Neural progenitor cell (in vitro differentiated cells): ENCODE measurements at regions not wholly inside any gene's neighbourhood (a gene's known extent, or its start where the extent isn't known, plus 50 kb on each side); places are given as distances from the start of the nearest gene placed in this dataset.
A peak's percentile ranks its signal among the peaks of the same experiment; 100 is the strongest.

Experiments used
- DNase-seq: peaks from one replicate; pipeline ENCODE4 v3.0.0-alpha.2; 2016; ENCODE audit warnings: low spot score
- H2AFZ ChIP-seq: fragments of 200-600 bp; sonication (generic); replicated peaks from 2 replicates; pipeline ENCODE4 v1.6.1; 2016; ENCODE audit warnings: antibody characterized with exemption
- H3F3A ChIP-seq: fragments of 200-600 bp; sonication (generic); 2 replicates; pipeline ENCODE4 v1.6.1; 2016; ENCODE audit warnings: antibody characterized with exemption, low read depth
- H3K27ac ChIP-seq: fragments of 200-600 bp; sonication (generic); 2 replicates; pipeline ENCODE4 v1.5.1; 2016; ENCODE audit warnings: mild to moderate bottlenecking
- H3K27me3 ChIP-seq: fragments of 200-600 bp; sonication (generic); 2 replicates; pipeline ENCODE4 v1.6.1; 2016; ENCODE audit warnings: mild to moderate bottlenecking, moderate library complexity
- H3K36me3 ChIP-seq: fragments of 200-600 bp; sonication (generic); 2 replicates; pipeline ENCODE4 v1.5.1; 2016
- H3K4me1 ChIP-seq: fragments of 200-600 bp; sonication (generic); 2 replicates; pipeline ENCODE4 v1.6.1; 2016; ENCODE audit warnings: mixed run types
- H3K4me2 ChIP-seq: fragments of 200-600 bp; sonication (generic); 2 replicates; pipeline ENCODE4 v1.6.1; 2016
- H3K4me3 ChIP-seq: fragments of 200-600 bp; sonication (generic); 2 replicates; pipeline ENCODE4 v1.5.1; 2016
- H3K79me2 ChIP-seq: fragments of 200-600 bp; sonication (generic); 2 replicates; pipeline ENCODE4 v1.6.1; 2016; ENCODE audit warnings: low read depth
- H3K9ac ChIP-seq: fragments of 200-600 bp; sonication (generic); 2 replicates; pipeline ENCODE4 v1.6.1; 2016
- H3K9me3 ChIP-seq: fragments of 200-600 bp; sonication (generic); 2 replicates; pipeline ENCODE4 v1.5.1; 2016; ENCODE audit warnings: low read depth
- H4K20me1 ChIP-seq: fragments of 200-600 bp; sonication (generic); 2 replicates; pipeline ENCODE4 v1.6.1; 2016; ENCODE audit warnings: low read depth
- H3K27ac Mint-ChIP-seq: 3 replicates; pipeline ENCODE4 v1.8.0; 2021; ENCODE audit warnings: mixed read lengths
- H3K27me3 Mint-ChIP-seq: 2 replicates; pipeline ENCODE4 v1.8.0; 2022; ENCODE audit warnings: low read depth, mild to moderate bottlenecking, inconsistent platforms, moderate library complexity, mixed read lengths; ENCODE audit not compliant: insufficient read depth
- H3K36me3 Mint-ChIP-seq: 3 replicates; pipeline ENCODE4 v1.8.0; 2021; ENCODE audit warnings: mixed read lengths
- H3K4me1 Mint-ChIP-seq: 3 replicates; pipeline ENCODE4 v1.8.0; 2021; ENCODE audit warnings: mixed read lengths
- H3K4me3 Mint-ChIP-seq: 3 replicates; pipeline ENCODE4 v1.8.0; 2021; ENCODE audit warnings: mild to moderate bottlenecking, moderate library complexity, mixed read lengths
- H3K9me3 Mint-ChIP-seq: 3 replicates; pipeline ENCODE4 v1.8.0; 2020; ENCODE audit warnings: mixed read lengths
- CTCF ChIP-seq: fragments of 200-600 bp; sonication (generic); IDR thresholded peaks from 2 replicates; pipeline ENCODE4 v1.5.1; 2017; ENCODE audit warnings: antibody characterized with exemption, mild to moderate bottlenecking
- EZH2 ChIP-seq: fragments of 200-600 bp; sonication (generic); IDR thresholded peaks from 2 replicates; pipeline ENCODE4 v1.6.1; 2017; ENCODE audit warnings: antibody characterized with exemption, mild to moderate bottlenecking, moderate library complexity
- EZH2phosphoT487 ChIP-seq: fragments of 200-600 bp; sonication (generic); IDR thresholded peaks from 2 replicates; pipeline ENCODE4 v1.6.1; 2017; ENCODE audit warnings: antibody characterized with exemption

GRCh38 chr3:25229586-25229985 is 198.5 kb upstream of the RARB start:
- no peaks in the 10 kb centered on the region for H3K9me3 ChIP-seq
- H3K4me3 ChIP-seq = no peak overlapping the region
- no peaks in the 10 kb centered on the region for H3K79me2 ChIP-seq
- no peaks in the 10 kb centered on the region for H3K27me3 Mint-ChIP-seq
- H3K9me3 Mint-ChIP-seq = no peaks in the 10 kb centered on the region
- no peak overlapping the region for H2AFZ ChIP-seq
- peaks cover 3% of the 10 kb centered on the region for H3K4me1 Mint-ChIP-seq
- no peaks in the 10 kb centered on the region for H3K27me3 ChIP-seq
- H3K36me3 Mint-ChIP-seq = no peaks in the 10 kb centered on the region
- H4K20me1 ChIP-seq = no peaks in the 10 kb centered on the region
- no peak overlapping the region for H3K4me3 Mint-ChIP-seq
- H3K9ac ChIP-seq = no peak overlapping the region
- no peaks in the 10 kb centered on the region for H3K36me3 ChIP-seq
- TF ChIP-seq CTCF (no peak), EZH2phosphoT487 (peak; percentile 64)
- DNase-seq = peak; percentile 19
- H3K4me1 ChIP-seq = peaks cover 10% of the 10 kb centered on the region
- H3K27ac ChIP-seq = no peak overlapping the region
- H3K4me2 ChIP-seq = peak overlapping the region; percentile 8
- no peak overlapping the region for H3K27ac Mint-ChIP-seq
- H3F3A ChIP-seq = no peaks in the 10 kb centered on the region

- H2AFZ ChIP-seq = peak overlapping the region; percentile 11
These were observed 193.0 kb upstream of the RARB start for GRCh38 chr3:25235031-25235430.

GRCh38 chr3:25235466-25235865 is 192.6 kb upstream of the RARB start:
- no peaks in the 10 kb centered on the region for H3K36me3 Mint-ChIP-seq
- no peaks in the 10 kb centered on the region for H3K79me2 ChIP-seq
- no peaks in the 10 kb centered on the region for H3K27me3 Mint-ChIP-seq
- H4K20me1 ChIP-seq = no peaks in the 10 kb centered on the region
- no peaks in the 10 kb centered on the region for H3K27me3 ChIP-seq
- H3F3A ChIP-seq = no peaks in the 10 kb centered on the region
- DNase-seq = no peak
- H3K4me1 Mint-ChIP-seq = no peaks in the 10 kb centered on the region
- no peak overlapping the region for H3K27ac Mint-ChIP-seq
- no peak overlapping the region for H3K4me3 Mint-ChIP-seq
- H3K9me3 Mint-ChIP-seq = peaks cover under 1% of the 10 kb centered on the region
- TF ChIP-seq CTCF = no peak
- no peak overlapping the region for H3K4me3 ChIP-seq
- no peaks in the 10 kb centered on the region for H3K4me1 ChIP-seq
- H3K27ac ChIP-seq = no peak overlapping the region
- no peak overlapping the region for H3K9ac ChIP-seq
- no peaks in the 10 kb centered on the region for H3K36me3 ChIP-seq
- peak overlapping the region; percentile 11 for H2AFZ ChIP-seq
- H3K4me2 ChIP-seq = no peak overlapping the region
- H3K9me3 ChIP-seq = no peaks in the 10 kb centered on the region

More at GRCh38 chr3:25235031-25235430, 193.0 kb upstream of the RARB start:
- Histone ChIP-seq H3K79me2 (no peaks in the 10 kb centered on the region), H3K9ac (no peak overlapping the region), H3K27ac (no peak overlapping the region), H4K20me1 (no peaks in the 10 kb centered on the region), H3F3A (no peaks in the 10 kb centered on the region), H3K4me2 (no peak overlapping the region), H3K27me3 (no peaks in the 10 kb centered on the region), H3K4me3 (no peak overlapping the region), H3K9me3 (no peaks in the 10 kb centered on the region), H3K36me3 (no peaks in the 10 kb centered on the region), H3K4me1 (no peaks in the 10 kb centered on the region)
- no peaks in the 10 kb centered on the region for H3K4me1 Mint-ChIP-seq
- TF ChIP-seq EZH2 = no peak
- no peak for TF ChIP-seq EZH2phosphoT487
- no peak for TF ChIP-seq CTCF
- no peaks in the 10 kb centered on the region for H3K36me3 Mint-ChIP-seq
- DNase-seq = no peak
- H3K27me3 Mint-ChIP-seq = no peaks in the 10 kb centered on the region
- no peak overlapping the region for H3K27ac Mint-ChIP-seq
- H3K4me3 Mint-ChIP-seq = no peak overlapping the region
- no peaks in the 10 kb centered on the region for H3K9me3 Mint-ChIP-seq

GRCh38 chr3:25237602-25238001 is 190.5 kb upstream of the RARB start:
- no peak overlapping the region for H3K9ac ChIP-seq
- no peak overlapping the region for H3K4me3 ChIP-seq
- Mint-ChIP-seq H3K4me1 (no peaks in the 10 kb centered on the region), H3K27me3 (no peaks in the 10 kb centered on the region), H3K27ac (no peak overlapping the region), H3K4me3 (no peak overlapping the region), H3K9me3 (peaks cover 11% of the 10 kb centered on the region), H3K36me3 (no peaks in the 10 kb centered on the region)
- H3K4me1 ChIP-seq = no peaks in the 10 kb centered on the region
- no peak overlapping the region for H3K27ac ChIP-seq
- H4K20me1 ChIP-seq = no peaks in the 10 kb centered on the region
- H3K9me3 ChIP-seq = no peaks in the 10 kb centered on the region
- TF ChIP-seq EZH2 (no peak), EZH2phosphoT487 (no peak), CTCF (no peak)
- no peak overlapping the region for H3K4me2 ChIP-seq
- no peaks in the 10 kb centered on the region for H3K36me3 ChIP-seq
- H3F3A ChIP-seq = no peaks in the 10 kb centered on the region
- DNase-seq = no peak
- no peaks in the 10 kb centered on the region for H3K79me2 ChIP-seq
- H3K27me3 ChIP-seq = no peaks in the 10 kb centered on the region
- no peak overlapping the region for H2AFZ ChIP-seq
